NCI-H2107 treated with DMSO at 0.1 percent for 48 hours (cell line): ENCODE measurements at regions not wholly inside any gene's neighbourhood (a gene's known extent, or its start where the extent isn't known, plus 50 kb on each side); places are given as distances from the start of the nearest gene placed in this dataset.

Experiments used
- DNase-seq: peaks from one replicate; lab custom pipeline; 2025; ENCODE audit not compliant: unreplicated experiment; lab: John Stamatoyannopoulos, UW

DNA sequence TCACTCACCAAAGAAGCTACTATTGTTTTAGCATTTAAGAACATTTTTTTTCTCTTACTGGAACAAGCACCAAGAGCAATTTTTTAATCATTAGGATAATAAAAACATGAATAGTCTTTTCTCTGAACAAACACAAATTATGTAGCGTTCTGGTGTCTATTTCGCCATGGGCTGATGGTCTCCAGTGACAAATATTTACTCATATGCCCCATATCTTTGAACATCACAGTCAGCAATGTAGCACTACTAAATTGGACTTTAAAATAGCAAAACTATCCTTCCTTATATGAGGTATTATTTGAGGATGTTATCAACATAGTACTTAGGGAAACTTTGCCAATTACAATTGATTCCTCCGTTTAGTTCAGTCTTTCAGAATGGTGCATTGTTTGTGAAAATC is 1326.0 kb upstream of the ZEB2 start:
- no peak for DNase-seq

DNA sequence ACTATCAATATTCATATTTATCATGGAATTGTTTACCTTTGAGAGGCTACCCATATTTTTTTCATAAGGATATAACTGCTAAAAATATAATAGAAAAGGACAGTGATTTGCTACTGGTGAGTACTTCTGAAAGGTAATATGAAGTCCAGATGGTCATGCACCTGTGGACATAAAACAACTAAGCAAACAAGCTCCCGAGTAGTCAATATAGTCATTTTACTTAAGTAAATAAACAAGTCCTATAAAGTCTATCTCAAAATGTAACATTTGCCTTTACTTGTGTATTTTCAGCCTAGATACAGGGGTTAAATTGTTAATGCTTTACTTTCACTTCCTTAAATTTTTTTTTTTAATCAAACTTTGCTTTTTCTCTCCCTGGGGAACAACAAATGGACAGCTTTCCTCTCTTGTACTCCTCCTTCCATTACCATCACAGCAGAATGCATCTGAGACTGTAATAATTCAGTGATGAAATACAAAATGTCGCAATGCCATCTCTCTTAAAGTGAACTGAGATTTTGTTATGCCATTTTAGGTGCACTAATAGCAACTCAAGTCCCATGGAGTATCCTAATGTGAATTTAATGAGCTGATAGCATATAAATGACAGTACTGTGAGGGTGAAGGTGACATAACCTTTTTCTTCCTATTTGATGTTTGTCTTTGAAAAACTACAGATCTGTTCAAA is 1325.4 kb upstream of the ZEB2 start:
- peak; percentile 27 for DNase-seq

DNA sequence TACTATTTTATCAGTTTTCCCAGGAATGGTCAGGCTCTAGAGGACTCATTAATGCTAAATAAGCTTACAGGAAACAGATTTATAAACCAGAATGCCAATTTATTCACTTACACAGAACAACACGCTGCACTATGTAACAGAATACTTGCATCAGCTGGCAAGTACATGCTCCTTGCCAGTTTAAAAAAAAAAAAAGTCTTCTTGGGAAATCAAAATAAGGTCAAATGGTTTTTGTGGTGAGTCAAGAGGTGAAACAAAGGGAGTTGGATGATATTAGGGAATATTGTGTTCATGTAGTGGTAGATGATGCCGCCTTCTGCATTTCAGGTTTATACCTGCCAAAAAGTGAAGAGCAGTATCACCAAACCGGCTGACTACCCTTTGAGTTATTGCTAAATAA is 1322.1 kb upstream of the ZEB2 start:
- DNase-seq = peak; percentile 34

DNA sequence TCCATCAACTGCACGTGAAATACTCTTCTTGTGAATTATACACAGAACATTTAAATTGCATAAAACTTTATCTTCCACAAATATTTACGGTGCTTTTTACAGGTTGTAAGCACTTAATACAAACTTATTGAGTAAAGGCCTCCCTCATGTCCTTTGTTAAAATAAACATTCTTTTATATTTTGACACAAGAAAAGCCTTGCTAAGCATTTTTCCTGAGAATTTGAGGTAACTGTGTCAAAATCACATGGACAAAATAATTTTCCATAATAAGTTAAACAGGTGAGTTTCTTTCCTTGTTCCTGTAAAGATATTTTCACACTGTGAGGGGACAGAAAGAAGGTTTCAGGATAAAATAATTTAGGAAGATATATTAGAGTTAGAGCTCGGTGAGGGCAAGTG is 1317.1 kb upstream of the ZEB2 start:
- no peak for DNase-seq

DNA sequence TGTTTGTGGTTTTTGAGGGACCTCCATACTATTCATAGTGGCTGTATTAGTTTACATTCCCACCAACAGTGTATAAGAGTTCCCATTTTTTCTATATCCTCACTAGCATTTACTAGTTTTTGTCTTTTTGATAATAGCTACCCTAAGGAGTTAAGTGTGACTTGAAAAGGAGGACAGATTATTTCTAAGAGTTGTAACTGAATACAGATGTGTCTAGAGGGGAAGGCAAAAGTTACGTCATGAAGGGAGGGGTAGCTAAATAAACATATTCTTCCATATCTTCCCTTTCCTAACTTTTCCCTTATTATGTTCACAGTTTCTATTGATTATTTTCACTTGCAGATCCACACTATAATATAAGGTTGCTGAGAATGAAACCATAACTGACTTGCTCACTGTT is 1315.7 kb upstream of the ZEB2 start:
- no peak for DNase-seq

DNA sequence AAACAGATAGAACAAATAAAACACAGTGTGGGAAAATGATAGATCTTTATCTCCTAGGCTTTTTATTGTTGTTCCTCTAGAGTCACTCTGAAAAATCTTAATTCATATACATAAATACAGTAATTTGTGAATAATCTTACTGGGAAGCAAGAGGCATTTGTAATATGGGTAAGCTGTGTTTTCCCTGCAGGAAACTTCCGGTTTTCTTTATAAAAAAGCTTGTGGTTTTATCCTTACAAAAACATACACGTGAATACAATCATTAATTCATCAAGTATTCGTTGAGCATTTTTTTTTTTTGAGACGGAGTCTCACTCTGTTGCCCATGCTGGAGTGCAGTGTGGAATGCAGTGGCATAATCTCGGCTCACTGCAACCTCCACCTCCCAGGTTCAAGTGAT is 1312.8 kb upstream of the ZEB2 start:
- DNase-seq = no peak

DNA sequence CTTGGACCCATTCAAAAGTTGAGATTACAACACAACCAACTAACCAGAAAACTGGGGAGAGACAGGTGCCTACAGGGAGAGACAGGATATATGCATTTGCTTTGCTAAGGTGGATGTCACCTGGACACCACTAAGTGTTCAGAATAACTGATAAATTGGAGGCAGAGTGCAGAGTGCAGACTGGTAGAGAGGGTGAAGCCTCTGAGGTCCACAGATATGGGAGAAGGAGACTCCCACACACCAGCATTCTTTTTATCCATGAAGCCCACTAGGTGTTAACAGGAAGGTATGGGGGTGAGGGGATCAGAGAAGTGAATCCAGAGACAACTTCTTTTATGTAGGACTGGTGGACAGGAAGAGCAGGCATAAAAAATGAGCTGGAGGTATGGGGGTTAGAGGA is 1310.0 kb upstream of the ZEB2 start:
- DNase-seq = no peak

DNA sequence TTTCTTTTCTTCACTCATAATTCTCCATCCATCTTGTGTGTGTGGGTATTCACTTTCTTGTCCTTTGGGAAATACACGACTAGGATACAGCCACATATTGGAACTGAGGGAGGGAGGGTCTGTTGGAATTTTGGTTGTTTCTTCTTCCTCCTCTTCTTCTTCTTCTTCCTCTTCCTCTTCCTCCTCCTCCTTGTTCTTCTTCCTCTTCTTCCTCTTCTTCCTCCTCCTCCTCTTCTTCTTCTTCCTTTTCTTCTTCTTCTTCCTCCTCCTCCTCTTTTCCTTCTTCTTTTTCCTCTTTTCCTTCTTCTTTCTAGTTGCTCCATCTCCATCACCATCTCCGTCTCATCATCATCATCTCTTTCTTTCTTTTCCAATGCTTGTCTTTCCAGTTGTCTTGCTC is 1307.3 kb upstream of the ZEB2 start:
- no peak for DNase-seq

DNA sequence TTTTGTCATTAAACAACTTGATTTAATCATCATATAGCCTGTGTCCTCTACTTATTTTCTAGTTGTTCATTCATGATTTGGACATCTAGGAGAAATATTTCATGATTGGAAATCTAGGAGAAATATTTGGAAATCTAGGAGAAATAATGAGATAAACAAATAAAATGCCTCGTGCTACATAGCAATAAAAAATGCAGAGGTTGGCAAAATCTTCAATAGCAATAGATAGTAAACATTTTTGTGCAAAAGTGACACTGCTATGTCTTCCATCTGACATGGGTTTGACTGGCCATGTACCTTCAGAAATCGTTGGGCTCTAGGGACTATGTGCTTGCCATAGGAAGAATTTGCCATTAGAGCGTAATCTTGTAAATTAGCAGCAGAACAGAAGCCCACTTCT is 1304.5 kb upstream of the ZEB2 start:
- DNase-seq = no peak

DNA sequence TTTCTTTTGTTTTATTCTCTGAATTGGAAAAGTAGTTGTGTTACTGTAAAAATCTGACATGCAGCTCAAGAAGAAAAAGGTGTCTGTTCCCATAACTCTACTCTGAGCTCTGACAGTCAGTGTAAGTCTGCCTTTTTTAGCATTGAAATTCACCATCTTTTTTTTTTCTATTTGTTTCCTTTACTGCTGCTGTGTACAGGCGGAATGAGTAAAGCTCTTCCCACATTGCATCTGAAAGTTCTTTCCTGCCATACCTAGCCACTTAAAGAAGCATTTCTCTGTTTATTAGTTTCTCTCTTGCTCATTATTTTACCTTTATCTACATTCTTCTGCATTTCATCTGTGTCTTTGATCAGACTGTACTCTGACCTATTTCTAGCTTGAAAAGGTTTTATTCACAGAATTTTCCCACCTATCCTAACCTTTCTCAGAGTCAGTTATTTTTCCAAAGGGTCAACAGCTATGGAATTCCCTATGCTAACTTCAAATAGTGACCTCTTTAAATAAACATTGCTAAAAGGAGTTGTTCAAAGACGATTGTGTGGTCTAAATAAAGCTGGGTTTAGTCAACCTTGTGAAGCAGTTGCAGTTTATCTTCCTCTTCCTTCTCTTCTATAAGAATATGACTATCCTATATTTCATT is 1303.1 kb upstream of the ZEB2 start:
- no peak for DNase-seq

DNA sequence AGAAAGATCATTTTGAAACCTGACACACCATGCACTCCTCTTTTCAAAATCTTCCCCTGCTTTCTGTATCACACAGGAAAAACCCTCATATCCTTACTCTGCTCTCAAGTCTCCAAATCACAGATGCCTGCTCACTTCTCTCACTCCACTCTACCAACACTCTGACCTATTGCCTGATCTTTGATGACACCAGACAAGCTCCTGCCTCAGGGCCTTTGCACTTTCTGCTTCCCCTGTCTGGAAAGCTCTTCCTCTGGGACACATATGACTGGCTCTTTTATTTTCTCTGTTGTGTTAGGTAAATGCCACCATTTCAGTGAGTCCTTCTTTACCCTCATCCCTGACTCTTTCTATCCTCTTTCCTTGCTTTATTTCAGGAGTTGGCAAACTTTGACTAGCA is 1300.7 kb upstream of the ZEB2 start:
- no peak for DNase-seq

DNA sequence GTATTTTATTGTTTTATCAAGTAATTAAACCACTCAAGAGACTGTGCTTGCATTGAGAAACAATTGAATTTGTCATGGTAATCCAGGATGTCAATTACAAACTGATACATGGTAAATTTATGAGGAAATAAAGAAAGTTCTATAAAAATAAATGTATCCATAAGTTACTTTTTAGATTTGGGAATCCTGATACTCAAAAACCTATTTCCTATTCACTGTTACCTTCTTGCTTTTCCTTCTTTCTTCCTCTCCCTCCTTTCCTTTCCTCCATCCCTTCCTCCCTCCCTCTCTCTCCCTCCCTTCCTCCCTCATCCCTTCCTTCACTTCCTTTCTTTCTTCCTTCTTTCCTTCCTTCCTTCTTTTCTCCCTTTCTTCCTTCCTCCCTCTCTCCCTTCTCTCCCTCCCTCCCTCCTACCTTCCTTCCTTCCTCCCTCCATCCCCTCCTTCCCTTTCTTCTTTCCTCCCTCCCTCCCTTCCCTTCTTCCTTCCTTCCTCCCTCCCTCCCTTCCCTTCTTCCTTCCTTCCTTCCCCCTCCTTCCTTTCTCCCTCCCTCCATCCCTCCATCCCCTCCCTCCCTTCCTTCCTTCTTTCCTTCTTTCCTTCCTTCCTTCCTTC is 1299.1 kb upstream of the ZEB2 start:
- no peak for DNase-seq

DNA sequence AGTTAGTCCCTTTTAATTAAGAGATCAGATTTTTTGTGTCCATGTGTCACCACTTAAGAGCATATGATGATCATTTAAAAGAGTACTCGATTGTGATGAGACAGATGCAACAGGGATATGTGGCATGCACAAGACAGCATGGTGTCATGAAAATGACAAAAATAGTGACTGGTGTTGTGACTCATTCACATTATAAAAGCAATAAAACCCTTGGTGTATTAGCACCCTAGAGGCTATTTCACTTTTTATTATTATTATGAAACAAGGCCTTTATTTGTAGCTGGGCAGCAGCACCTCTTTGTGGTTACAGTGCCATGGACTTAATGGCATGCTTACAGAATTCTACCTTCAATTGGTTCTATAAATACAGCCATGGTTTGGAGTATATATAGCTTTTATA is 1296.0 kb upstream of the ZEB2 start:
- no peak for DNase-seq

DNA sequence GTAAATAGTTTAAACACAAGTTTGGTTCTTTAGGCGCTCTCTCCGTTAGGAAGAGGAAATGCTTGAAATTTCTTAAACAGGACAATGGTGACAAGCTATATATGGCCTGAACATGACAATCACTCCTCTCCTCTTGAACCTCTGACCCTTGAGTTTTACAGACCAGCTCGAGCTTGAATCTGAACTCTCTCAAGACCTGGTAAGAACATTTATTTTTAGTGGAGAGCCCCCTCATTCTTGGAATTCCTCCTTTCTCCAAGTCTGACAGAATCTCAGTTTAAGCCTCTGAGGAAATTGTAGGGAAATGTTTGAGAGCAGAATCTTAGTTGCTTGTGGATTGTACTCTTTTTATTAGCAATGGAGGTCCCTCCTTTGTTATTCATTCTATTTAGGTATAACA is 1293.6 kb upstream of the ZEB2 start:
- no peak for DNase-seq

DNA sequence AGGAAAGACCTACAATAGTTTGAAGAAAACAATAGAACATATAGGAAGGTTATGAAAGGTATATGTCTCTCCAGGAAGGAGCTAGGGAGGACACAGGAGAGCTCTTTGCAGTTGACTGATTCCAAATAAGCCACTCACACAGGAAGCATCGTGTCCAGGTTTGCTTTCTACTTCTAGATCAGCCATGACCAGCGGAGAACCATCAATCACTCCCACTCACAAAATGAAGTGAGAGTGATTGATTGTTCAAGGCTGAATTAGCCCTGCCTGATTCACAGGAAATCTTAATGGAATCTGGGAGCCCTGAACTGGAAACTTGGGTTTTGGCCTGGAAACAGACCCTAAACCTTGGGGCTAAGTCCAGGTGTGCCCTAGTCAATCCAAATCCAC is 1292.2 kb upstream of the ZEB2 start:
- DNase-seq = no peak

DNA sequence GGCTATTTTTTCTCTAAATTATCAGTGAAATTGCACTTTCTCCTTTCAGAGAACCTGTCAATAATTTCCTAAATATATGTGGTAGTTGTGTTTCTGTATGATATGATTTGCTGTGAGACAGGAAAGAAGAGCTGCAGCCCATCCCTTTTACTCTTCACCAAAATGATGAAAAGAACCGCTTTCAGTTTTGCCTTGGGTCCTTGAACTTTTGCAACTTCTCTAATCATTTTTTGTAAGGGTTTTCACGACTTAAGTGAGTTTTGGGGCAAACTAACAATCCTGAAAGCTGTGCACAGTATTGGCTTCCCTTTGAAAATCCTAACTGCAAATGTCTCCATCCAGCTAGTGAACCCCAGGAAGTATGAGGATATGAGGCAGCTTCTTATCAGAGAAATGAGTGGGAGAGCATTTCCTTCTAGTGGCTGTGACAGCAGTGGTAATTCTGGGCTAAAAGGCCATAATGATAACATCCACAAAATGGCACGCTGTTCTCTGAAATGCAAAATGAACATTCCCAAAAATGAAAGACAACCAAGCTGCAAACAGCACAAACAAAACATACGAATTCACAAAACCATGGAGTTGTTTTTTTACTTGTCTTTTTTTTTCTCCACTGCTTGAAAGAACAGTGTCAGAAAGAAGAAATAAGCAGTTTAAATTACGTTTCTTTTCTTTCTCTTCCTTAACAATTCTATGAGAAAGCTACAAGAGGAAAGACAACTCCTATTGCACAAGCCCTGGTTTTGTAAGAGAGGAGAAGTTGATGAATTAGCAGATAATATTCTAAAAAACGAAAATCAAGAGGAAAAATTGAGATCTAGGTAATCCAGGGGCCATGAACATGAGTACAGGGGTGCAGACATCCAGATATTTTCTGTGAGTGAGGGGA is 1291.6 kb upstream of the ZEB2 start:
- DNase-seq = no peak

DNA sequence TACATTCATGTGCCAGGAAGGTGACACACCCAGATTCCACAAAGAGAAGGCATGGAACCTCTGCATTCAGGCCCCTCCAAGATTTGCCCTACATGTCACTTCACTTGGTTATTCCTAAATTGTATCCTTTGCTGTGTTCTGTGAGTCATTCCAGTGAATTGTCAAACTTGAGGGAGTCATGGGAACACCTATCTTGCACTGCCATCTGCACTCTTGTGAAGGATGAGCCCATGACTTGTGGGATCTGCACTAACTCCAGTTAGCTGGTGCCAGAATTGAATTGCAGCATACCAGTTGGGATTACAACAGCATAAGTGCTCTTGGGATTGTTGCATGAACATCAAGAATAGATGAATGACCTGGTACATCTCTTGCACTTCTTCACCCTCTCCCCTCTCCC is 1288.0 kb upstream of the ZEB2 start:
- no peak for DNase-seq

DNA sequence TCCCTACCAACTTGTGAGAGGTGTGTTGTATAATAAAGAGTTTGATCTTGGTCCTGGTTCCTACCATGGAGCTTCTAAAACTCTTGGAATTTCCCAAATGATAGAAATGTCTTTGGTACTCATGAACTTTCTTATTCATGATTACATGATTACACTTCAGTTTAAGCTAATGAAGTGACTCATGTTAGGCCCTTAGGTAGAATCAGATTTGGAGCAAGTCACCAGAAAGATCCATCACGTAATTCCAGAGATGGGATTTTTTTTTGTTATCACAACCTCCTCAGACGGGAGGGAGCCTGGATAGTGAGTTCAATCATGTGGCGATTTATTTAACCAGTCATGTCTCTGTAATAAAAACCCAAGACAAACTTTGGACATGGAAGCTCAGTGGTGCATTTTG is 1287.6 kb upstream of the ZEB2 start:
- no peak for DNase-seq

DNA sequence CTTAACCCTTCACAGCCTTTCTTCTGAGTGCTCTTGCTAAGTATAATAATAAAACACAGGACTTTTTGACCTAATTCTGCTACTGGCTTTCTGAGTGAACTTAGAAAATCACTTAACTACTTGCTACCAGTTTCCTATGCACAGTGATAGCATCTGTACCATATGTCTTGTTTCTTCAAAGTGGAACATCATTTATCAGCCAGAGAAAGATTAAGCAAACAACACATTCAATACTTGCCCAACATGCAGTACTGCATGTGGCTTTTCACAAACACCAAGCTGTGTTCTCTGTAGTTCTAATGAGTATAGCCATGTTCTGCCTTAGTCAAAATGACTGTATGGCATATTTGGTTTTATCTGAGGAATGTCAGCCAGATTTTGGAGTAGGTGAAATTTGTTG is 1286.6 kb upstream of the ZEB2 start:
- no peak for DNase-seq

DNA sequence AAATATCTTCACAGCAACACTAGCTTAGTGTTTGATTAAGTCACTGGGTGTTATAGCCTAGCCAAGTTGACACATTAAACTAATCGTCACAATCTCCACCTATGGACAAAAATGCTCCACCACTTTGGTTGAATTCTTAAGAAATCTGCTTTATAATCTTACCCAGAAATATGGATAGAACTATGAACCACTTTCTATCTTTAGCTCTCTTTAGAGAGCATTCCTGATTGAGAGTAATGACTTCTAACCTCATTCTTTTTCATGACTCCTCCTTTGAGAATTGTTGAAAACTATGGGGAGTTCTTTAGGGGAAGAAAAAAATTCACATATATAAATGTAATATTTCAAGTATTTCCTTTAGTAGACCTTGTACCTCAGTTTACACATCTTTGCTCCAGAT is 1282.2 kb upstream of the ZEB2 start:
- no peak for DNase-seq

DNA sequence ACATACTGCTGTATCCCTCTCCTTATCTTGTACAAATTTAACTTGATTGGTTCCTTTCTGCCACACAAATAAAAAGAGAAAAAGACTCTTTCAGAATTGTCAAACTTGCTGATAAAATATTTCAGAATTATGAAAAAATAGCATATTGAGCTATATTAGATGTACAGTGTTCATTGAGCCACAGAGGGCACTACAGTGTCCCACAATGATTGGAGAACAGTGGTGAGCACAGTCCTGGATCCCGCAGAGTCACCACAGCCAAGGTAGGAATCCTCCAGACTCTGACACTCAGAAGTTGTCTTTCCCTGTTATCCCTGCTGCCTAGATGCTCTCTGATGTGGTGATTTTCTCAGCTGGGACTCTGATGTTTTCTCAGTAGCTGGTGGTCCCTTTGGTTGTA is 1281.3 kb upstream of the ZEB2 start:
- no peak for DNase-seq
